A549 (cell line): ENCODE measurements at regions not wholly inside any gene's neighbourhood (a gene's known extent, or its start where the extent isn't known, plus 50 kb on each side); places are given as distances from the start of the nearest gene placed in this dataset.

Experiments
- ATAC-seq, 2 experiments: fragments of 200-7000 bp in 1 of 2; fragments of >200 bp in 1 of 2; cut with Nextera tagmentation in 1 of 2; cut with Tn5 transposase in 1 of 2; 3 replicates each; pipeline versions ENCODE4 v1.8.0 to v1.9.1; 2018 to 2020; ENCODE audit warnings: mild to moderate bottlenecking in 1 of 2, moderate library complexity in 1 of 2
- CTCF ChIA-PET: fragments of 300-600 bp; sonication (Branson Sonifier 250); formaldehyde crosslinking; extraction: SDS; loops from one replicate; lab custom pipeline; 2021; ENCODE audit warnings: antibody characterized with exemption, inconsistent platforms; lab: Yijun Ruan, JAX
- POLR2A ChIA-PET: fragments of 350-600 bp; formaldehyde crosslinking; extraction: SDS; loops from one replicate; lab custom pipeline; 2021; ENCODE audit warnings: antibody characterized with exemption, inconsistent platforms; lab: Yijun Ruan, JAX
- DNase-seq, 2 experiments: peaks; one replicate each; pipeline versions ENCODE4 v3.0.0 to v3.0.0-alpha.2; 2011 to 2016; ENCODE audit warnings: low read depth in 1 of 2, low spot score in 1 of 2
- FAIRE-seq: peaks from 2 replicates; lab custom pipeline; 2011; peaks lifted over from hg19 to GRCh38; lab: Jason Lieb, UNC
- H3K27ac ChIP-seq, 2 experiments: fragments of >200 bp; sonication (Bioruptor Twin); formaldehyde crosslinking; 3 replicates each; pipeline ENCODE4 v1.5.1; 2016 to 2017
- H3K4me1 ChIP-seq: fragments of >200 bp; sonication (Bioruptor Twin); formaldehyde crosslinking; 3 replicates; pipeline ENCODE4 v1.6.1; 2016
- H3K4me2 ChIP-seq: fragments of >200 bp; sonication (Bioruptor Twin); formaldehyde crosslinking; 3 replicates; pipeline ENCODE4 v1.6.1; 2016
- H3K4me3 ChIP-seq: fragments of >200 bp; sonication (Bioruptor Twin); formaldehyde crosslinking; 3 replicates; pipeline ENCODE4 v1.5.1; 2016
- H3K9me3 ChIP-seq: fragments of >200 bp; sonication (Bioruptor Twin); formaldehyde crosslinking; 3 replicates; pipeline ENCODE4 v1.6.1; 2016
- CBX2 ChIP-seq: fragments of 200-600 bp; sonication (generic); IDR thresholded peaks from 2 replicates; pipeline ENCODE4 v1.6.1; 2016; ENCODE audit warnings: low read depth, mild to moderate bottlenecking, borderline replicate concordance
- EHF ChIP-seq: fragments of 250-450 bp; sonication (Bioruptor Pico); IDR thresholded peaks from 2 replicates; pipeline ENCODE4 v1.5.0; 2020; ENCODE audit warnings: mild to moderate bottlenecking
- ESRRA ChIP-seq: fragments of 150-350 bp; IDR thresholded peaks from 2 replicates; pipeline ENCODE4 v1.6.1; 2014; ENCODE audit warnings: mild to moderate bottlenecking, low read length, borderline replicate concordance
- GATA3 ChIP-seq: IDR thresholded peaks from 2 replicates; pipeline ENCODE4 v1.6.1; 2012; ENCODE audit warnings: borderline replicate concordance
- HES2 ChIP-seq: fragments of >200 bp; sonication (Bioruptor Twin); formaldehyde crosslinking; IDR thresholded peaks from 2 replicates; pipeline ENCODE4 v1.6.1; 2016
- HEYL ChIP-seq: fragments of 250-450 bp; sonication (Bioruptor Pico); IDR thresholded peaks from 2 replicates; pipeline ENCODE4 v1.8.0; 2021; ENCODE audit warnings: mild to moderate bottlenecking, moderate library complexity
- HOXB5 ChIP-seq: fragments of 250-450 bp; sonication (Bioruptor Pico); IDR thresholded peaks from 2 replicates; pipeline ENCODE4 v1.5.0; 2020; ENCODE audit warnings: mild to moderate bottlenecking, moderate library complexity
- JUNB ChIP-seq: fragments of >200 bp; sonication (Bioruptor Twin); formaldehyde crosslinking; IDR thresholded peaks from 2 replicates; pipeline ENCODE4 v1.6.1; 2016
- KDM1A ChIP-seq: fragments of 200-600 bp; sonication (generic); IDR thresholded peaks from 2 replicates; pipeline ENCODE4 v1.6.1; 2016; ENCODE audit warnings: low read depth, mild to moderate bottlenecking
- MAX ChIP-seq: IDR thresholded peaks from 2 replicates; pipeline ENCODE4 v1.6.1; 2012
- MAZ ChIP-seq: fragments of 150-350 bp; IDR thresholded peaks from 2 replicates; pipeline ENCODE4 v1.6.1; 2014; ENCODE audit warnings: antibody characterized with exemption, low read depth, low read length, borderline replicate concordance
- MYC ChIP-seq: IDR thresholded peaks from 2 replicates; pipeline ENCODE4 v1.6.1; 2012; ENCODE audit warnings: mild to moderate bottlenecking, inconsistent platforms, low read length, improper control_type of control experiment, borderline replicate concordance
- RAD21 ChIP-seq, 2 experiments: fragments of >200 bp in 1 of 2; sonication (Bioruptor Twin) in 1 of 2; formaldehyde crosslinking in 1 of 2; IDR thresholded peaks in 1 of 2; conservative IDR thresholded peaks in 1 of 2; 2 replicates in 1 of 2; 3 replicates in 1 of 2; pipeline ENCODE4 v1.6.1; 2012 to 2018; ENCODE audit warnings: inconsistent platforms in 1 of 2
- RFX5 ChIP-seq: fragments of 450-650 bp; IDR thresholded peaks from 2 replicates; pipeline ENCODE4 v1.7.1; 2014; ENCODE audit warnings: antibody characterized with exemption, mild to moderate bottlenecking, moderate library complexity
- SMC3 ChIP-seq: fragments of >200 bp; sonication (Bioruptor Twin); formaldehyde crosslinking; IDR thresholded peaks from 3 replicates; pipeline ENCODE4 v1.6.1; 2018; ENCODE audit warnings: inconsistent platforms
- SREBF2 ChIP-seq: fragments of 450-650 bp; IDR thresholded peaks from 2 replicates; pipeline ENCODE4 v1.6.1; 2014; ENCODE audit warnings: mild to moderate bottlenecking, moderate library complexity
- TFCP2L1 ChIP-seq: fragments of 250-450 bp; sonication (Bioruptor Pico); IDR thresholded peaks from 2 replicates; pipeline ENCODE4 v1.5.0; 2021; ENCODE audit warnings: mild to moderate bottlenecking
- USF2 ChIP-seq: fragments of 450-650 bp; IDR thresholded peaks from 2 replicates; pipeline ENCODE4 v1.6.1; 2014; ENCODE audit warnings: antibody characterized with exemption
- ZC3H11A ChIP-seq: fragments of 450-650 bp; IDR thresholded peaks from 2 replicates; pipeline ENCODE4 v1.6.1; 2014; ENCODE audit warnings: antibody characterized with exemption, mild to moderate bottlenecking
- ZNF302 ChIP-seq: fragments of 250-450 bp; sonication (Bioruptor Pico); IDR thresholded peaks from 2 replicates; pipeline ENCODE4 v1.9.0; 2021; ENCODE audit warnings: inconsistent platforms, mild to moderate bottlenecking, moderate library complexity
- ZSCAN20 ChIP-seq: fragments of 250-450 bp; sonication (Bioruptor Pico); IDR thresholded peaks from 2 replicates; pipeline ENCODE4 v1.8.0; 2022; ENCODE audit warnings: mild to moderate bottlenecking, moderate library complexity
- WGBS: methylation state at CpG from one replicate; pipeline ENCODE4 v1.1.6; 2017; ENCODE audit errors: missing lambda C conversion rate; 5-methylcytosine and 5-hydroxymethylcytosine counted together
- TF ChIP-seq, protein P1 (sequence below): fragments of >200 bp; sonication (Bioruptor Twin); formaldehyde crosslinking; IDR thresholded peaks from 3 replicates; pipeline ENCODE4 v1.5.1; 2016

GRCh38 chr10:63819753-63820329 lies 298.6 kb downstream of the REEP3 start (continued):
- TF ChIP-seq, protein P1, sequence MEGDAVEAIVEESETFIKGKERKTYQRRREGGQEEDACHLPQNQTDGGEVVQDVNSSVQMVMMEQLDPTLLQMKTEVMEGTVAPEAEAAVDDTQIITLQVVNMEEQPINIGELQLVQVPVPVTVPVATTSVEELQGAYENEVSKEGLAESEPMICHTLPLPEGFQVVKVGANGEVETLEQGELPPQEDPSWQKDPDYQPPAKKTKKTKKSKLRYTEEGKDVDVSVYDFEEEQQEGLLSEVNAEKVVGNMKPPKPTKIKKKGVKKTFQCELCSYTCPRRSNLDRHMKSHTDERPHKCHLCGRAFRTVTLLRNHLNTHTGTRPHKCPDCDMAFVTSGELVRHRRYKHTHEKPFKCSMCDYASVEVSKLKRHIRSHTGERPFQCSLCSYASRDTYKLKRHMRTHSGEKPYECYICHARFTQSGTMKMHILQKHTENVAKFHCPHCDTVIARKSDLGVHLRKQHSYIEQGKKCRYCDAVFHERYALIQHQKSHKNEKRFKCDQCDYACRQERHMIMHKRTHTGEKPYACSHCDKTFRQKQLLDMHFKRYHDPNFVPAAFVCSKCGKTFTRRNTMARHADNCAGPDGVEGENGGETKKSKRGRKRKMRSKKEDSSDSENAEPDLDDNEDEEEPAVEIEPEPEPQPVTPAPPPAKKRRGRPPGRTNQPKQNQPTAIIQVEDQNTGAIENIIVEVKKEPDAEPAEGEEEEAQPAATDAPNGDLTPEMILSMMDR, result peak; percentile 73
- TF ChIP-seq RFX5, result no peak
- TF ChIP-seq ESRRA, result no peak
- peak; percentile 61 to 62; a peak in 4 of 5 replicates for TF ChIP-seq RAD21 (conservative IDR thresholded peaks at IDR 0.05 in 1 of 2, IDR thresholded peaks at IDR 0.05 in 1 of 2)
- no peak for TF ChIP-seq GATA3
- no peak for TF ChIP-seq EHF (CRISPR knock-in tag)
- no peak for TF ChIP-seq MAZ

DNA sequence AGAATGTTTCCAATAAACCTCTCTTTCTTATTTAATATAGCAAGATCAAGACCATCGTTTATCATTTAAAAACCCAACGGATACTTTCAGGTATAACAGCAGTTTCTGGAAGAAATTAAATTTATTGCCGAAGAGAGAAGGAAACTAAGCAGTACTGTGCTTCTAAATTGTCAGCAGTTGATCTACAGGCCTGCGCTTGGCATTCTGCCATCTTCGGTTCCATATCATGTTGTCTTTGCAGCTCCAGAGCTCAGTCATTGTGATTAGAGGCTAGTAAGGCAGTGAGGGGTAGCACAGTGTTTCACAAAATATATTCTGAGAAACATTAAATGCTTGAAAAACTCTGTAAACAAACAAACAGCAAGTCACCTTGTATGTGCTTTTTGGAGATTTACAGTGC lies 301.3 kb downstream of the REEP3 start:
- ATAC-seq (no peak), DNase-seq (no peak), FAIRE-seq (no peak)
- 26% methylated on average over 5 of the region's 5 CpGs for WGBS
- Histone ChIP-seq H3K9me3 (peaks cover 7% of the 10 kb centered on the region; the same call in 1 of the 3 replicates), H3K27ac (no peak overlapping the region), H3K4me3 (no peak overlapping the region), H3K4me2 (no peak overlapping the region), H3K4me1 (no peaks in the 10 kb centered on the region)
- CTCF ChIA-PET, result no interaction called here
- TF ChIP-seq TFCP2L1 (CRISPR knock-in tag) (no peak), KDM1A (no peak), ZC3H11A (no peak), EHF (CRISPR knock-in tag) (no peak)
- POLR2A ChIA-PET, result no interaction called here

- H3K4me2 ChIP-seq, result no peak overlapping the region
- DNase-seq, result no peak
- CTCF ChIA-PET, result no interaction called here
- TF ChIP-seq HOXB5 (CRISPR knock-in tag) (no peak), CBX2 (no peak), ZC3H11A (no peak), ZSCAN20 (CRISPR knock-in tag) (no peak), ZNF302 (CRISPR knock-in tag) (no peak), MAX (no peak), ESRRA (no peak), HEYL (CRISPR knock-in tag) (no peak), RFX5 (no peak), SREBF2 (no peak), MYC (no peak), RAD21 (conservative IDR thresholded peaks at IDR 0.05 in 1 of 2, IDR thresholded peaks at IDR 0.05 in 1 of 2) (no peak), SMC3 (no peak), HES2 (no peak), JUNB (no peak), USF2 (no peak)
- TF ChIP-seq, protein P1, result no peak
- TF ChIP-seq, all 56 proteins: peak for 0
- Histone ChIP-seq H3K4me3 (no peak overlapping the region), H3K4me1 (no peaks in the 10 kb centered on the region), H3K9me3 (peaks cover 7% of the 10 kb centered on the region; the same call in 1 of the 3 replicates), H3K27ac (no peak overlapping the region)
- FAIRE-seq, result no peak
- POLR2A ChIA-PET, result no interaction called here
- no peak for ATAC-seq
These were observed 303.9 kb downstream of the REEP3 start for GRCh38 chr10:63825111-63825510.
